ENCODE measurements at regions not wholly inside any gene's neighbourhood (a gene's known extent, or its start where the extent isn't known, plus 50 kb on each side); places are given as distances from the start of the nearest gene placed in this dataset.

- ATAC-seq (peak; percentile 85), DNase-seq (ENCODE audit: low spot score) (no peak)
- intact Hi-C loops (cut with DNase I), result no loop called here
Observed at GRCh38 chr9:86714999-86715398, 232.3 kb downstream of the GAS1 start.

GRCh38 chr9:86713970-86714369 is 233.3 kb downstream of the GAS1 start:
- DNase-seq (ENCODE audit: low spot score) (no peak), ATAC-seq (peak; percentile 73)
- intact Hi-C loops (cut with DNase I), result no loop called here

- intact Hi-C loops (cut with DNase I), result no loop called here
- ATAC-seq (no peak), DNase-seq (ENCODE audit: low spot score) (no peak)
Observed at GRCh38 chr9:86713470-86713869, 233.8 kb downstream of the GAS1 start.

GRCh38 chr9:86708918-86709835 is 238.1 kb downstream of the GAS1 start:
- DNase-seq (ENCODE audit: low spot score) (no peak), ATAC-seq (peak; percentile 50)
- intact Hi-C loops (cut with DNase I), result no loop called here

- no peak for ATAC-seq
- intact Hi-C loops (cut with DNase I), result no loop called here
Observed at GRCh38 chr9:86707932-86708510, 239.3 kb downstream of the GAS1 start.

GRCh38 chr9:86706391-86706790 is 240.9 kb downstream of the GAS1 start:
- intact Hi-C loops (cut with DNase I), result no loop called here
- no peak for ATAC-seq
- DNase-seq (ENCODE audit: low spot score), result no peak

More at GRCh38 chr9:86707932-86708510, 239.3 kb downstream of the GAS1 start:
- DNase-seq (ENCODE audit: low spot score), result no peak

GRCh38 chr9:86705490-86705889 is 241.8 kb downstream of the GAS1 start:
- ATAC-seq (no peak), DNase-seq (ENCODE audit: low spot score) (no peak)
- intact Hi-C loops (cut with DNase I), result no loop called here

GRCh38 chr9:86703346-86703745 is 244.0 kb downstream of the GAS1 start:
- intact Hi-C loops (cut with DNase I), result no loop called here

GRCh38 chr9:86700629-86701028 is 246.7 kb downstream of the GAS1 start:
- intact Hi-C loops (cut with DNase I), result no loop called here
- no peak for DNase-seq (ENCODE audit: low spot score)
- ATAC-seq, result peak; percentile 81

More at GRCh38 chr9:86703346-86703745, 244.0 kb downstream of the GAS1 start:
- no peak for ATAC-seq
- no peak for DNase-seq (ENCODE audit: low spot score)

GRCh38 chr9:86697999-86698398 is 249.3 kb downstream of the GAS1 start:
- ATAC-seq, result no peak
- intact Hi-C loops (cut with DNase I), result no loop called here
- DNase-seq (ENCODE audit: low spot score), result no peak

GRCh38 chr9:86697213-86697612 is 250.1 kb downstream of the GAS1 start:
- DNase-seq (ENCODE audit: low spot score), result no peak
- no peak for ATAC-seq
- intact Hi-C loops (cut with DNase I), result no loop called here

GRCh38 chr9:86695910-86696424 is 251.3 kb downstream of the GAS1 start:
- DNase-seq (ENCODE audit: low spot score), result no peak
- intact Hi-C loops (cut with DNase I), result no loop called here
- no peak for ATAC-seq

- intact Hi-C loops (cut with DNase I), result no loop called here
- no peak for ATAC-seq
- DNase-seq (ENCODE audit: low spot score), result no peak
Observed at GRCh38 chr9:86690034-86690433, 257.3 kb downstream of the GAS1 start.

- intact Hi-C loops (cut with DNase I), result no loop called here
- no peak for DNase-seq (ENCODE audit: low spot score)
Observed at GRCh38 chr9:86687788-86688187, 259.5 kb downstream of the GAS1 start.

GRCh38 chr9:86685556-86685955 is 261.8 kb downstream of the GAS1 start:
- intact Hi-C loops (cut with DNase I), result no loop called here
- ATAC-seq, result no peak
- no peak for DNase-seq (ENCODE audit: low spot score)

More at GRCh38 chr9:86687788-86688187, 259.5 kb downstream of the GAS1 start:
- ATAC-seq, result no peak

GRCh38 chr9:86684148-86684547 is 263.2 kb downstream of the GAS1 start:
- no peak for ATAC-seq
- no peak for DNase-seq (ENCODE audit: low spot score)
- intact Hi-C loops (cut with DNase I), result no loop called here

- no peak for DNase-seq (ENCODE audit: low spot score)
- no peak for ATAC-seq
- intact Hi-C loops (cut with DNase I), result no loop called here
Observed at GRCh38 chr9:86682240-86682639, 265.1 kb downstream of the GAS1 start.

- intact Hi-C loops (cut with DNase I), result no loop called here
- ATAC-seq (no peak), DNase-seq (ENCODE audit: low spot score) (no peak)
Observed at GRCh38 chr9:86679909-86680308, 267.4 kb downstream of the GAS1 start.

GRCh38 chr9:86676396-86676795 is 270.9 kb downstream of the GAS1 start:
- no peak for ATAC-seq
- no peak for DNase-seq (ENCODE audit: low spot score)
- intact Hi-C loops (cut with DNase I), result no loop called here

GRCh38 chr9:86675805-86676204 is 271.5 kb downstream of the GAS1 start:
- intact Hi-C loops (cut with DNase I), result no loop called here
- no peak for ATAC-seq
- DNase-seq (ENCODE audit: low spot score), result no peak

Data from sciatic nerve (tissue), 2 donors.